ENCODE measurements at regions not wholly inside any gene's neighbourhood (a gene's known extent, or its start where the extent isn't known, plus 50 kb on each side); places are given as distances from the start of the nearest gene placed in this dataset.

DNA sequence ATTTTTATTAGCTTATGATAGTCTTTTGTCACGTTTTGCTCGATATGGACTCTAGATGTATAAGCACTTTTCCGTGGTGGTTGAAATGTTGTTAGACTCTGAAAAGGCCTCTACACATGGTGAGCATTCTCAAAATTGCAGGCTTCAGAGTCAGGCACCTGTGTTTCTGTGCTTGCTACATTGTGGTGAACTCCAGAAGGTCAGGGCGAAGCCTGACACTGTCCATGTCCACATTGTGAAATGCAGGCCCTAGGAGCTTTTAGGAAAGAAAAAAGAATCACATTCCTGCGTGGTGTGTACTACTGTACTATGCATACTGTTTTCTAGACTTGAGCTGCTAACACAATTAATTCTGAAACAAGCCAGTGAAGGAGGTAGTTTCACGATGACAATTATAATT lies 86.3 kb downstream of the HS3ST1 start:
- no peaks in the 10 kb centered on the region for H3K4me1 ChIP-seq (ENCODE audit: control insufficient read depth, insufficient read depth, low read length)
- no peak for TF ChIP-seq SCRT2 (tag by site-specific recombination; IDR thresholded peaks at IDR 0.05)
- TF ChIP-seq ZFP69B (tag by site-specific recombination; IDR thresholded peaks at IDR 0.05): no peak
- TF ChIP-seq, protein P1, sequence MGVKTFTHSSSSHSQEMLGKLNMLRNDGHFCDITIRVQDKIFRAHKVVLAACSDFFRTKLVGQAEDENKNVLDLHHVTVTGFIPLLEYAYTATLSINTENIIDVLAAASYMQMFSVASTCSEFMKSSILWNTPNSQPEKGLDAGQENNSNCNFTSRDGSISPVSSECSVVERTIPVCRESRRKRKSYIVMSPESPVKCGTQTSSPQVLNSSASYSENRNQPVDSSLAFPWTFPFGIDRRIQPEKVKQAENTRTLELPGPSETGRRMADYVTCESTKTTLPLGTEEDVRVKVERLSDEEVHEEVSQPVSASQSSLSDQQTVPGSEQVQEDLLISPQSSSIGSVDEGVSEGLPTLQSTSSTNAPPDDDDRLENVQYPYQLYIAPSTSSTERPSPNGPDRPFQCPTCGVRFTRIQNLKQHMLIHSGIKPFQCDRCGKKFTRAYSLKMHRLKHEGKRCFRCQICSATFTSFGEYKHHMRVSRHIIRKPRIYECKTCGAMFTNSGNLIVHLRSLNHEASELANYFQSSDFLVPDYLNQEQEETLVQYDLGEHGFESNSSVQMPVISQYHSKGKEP (tag by site-specific recombination; IDR thresholded peaks at IDR 0.05): no peak
- TF ChIP-seq, protein P2, sequence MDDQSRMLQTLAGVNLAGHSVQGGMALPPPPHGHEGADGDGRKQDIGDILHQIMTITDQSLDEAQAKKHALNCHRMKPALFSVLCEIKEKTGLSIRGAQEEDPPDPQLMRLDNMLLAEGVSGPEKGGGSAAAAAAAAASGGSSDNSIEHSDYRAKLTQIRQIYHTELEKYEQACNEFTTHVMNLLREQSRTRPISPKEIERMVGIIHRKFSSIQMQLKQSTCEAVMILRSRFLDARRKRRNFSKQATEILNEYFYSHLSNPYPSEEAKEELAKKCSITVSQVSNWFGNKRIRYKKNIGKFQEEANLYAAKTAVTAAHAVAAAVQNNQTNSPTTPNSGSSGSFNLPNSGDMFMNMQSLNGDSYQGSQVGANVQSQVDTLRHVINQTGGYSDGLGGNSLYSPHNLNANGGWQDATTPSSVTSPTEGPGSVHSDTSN (CRISPR knock-in tag; IDR thresholded peaks at IDR 0.05): no peak
- TF ChIP-seq, protein P3, sequence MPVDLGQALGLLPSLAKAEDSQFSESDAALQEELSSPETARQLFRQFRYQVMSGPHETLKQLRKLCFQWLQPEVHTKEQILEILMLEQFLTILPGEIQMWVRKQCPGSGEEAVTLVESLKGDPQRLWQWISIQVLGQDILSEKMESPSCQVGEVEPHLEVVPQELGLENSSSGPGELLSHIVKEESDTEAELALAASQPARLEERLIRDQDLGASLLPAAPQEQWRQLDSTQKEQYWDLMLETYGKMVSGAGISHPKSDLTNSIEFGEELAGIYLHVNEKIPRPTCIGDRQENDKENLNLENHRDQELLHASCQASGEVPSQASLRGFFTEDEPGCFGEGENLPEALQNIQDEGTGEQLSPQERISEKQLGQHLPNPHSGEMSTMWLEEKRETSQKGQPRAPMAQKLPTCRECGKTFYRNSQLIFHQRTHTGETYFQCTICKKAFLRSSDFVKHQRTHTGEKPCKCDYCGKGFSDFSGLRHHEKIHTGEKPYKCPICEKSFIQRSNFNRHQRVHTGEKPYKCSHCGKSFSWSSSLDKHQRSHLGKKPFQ (tag by site-specific recombination; IDR thresholded peaks at IDR 0.05): no peak
- TF ChIP-seq, protein P4, sequence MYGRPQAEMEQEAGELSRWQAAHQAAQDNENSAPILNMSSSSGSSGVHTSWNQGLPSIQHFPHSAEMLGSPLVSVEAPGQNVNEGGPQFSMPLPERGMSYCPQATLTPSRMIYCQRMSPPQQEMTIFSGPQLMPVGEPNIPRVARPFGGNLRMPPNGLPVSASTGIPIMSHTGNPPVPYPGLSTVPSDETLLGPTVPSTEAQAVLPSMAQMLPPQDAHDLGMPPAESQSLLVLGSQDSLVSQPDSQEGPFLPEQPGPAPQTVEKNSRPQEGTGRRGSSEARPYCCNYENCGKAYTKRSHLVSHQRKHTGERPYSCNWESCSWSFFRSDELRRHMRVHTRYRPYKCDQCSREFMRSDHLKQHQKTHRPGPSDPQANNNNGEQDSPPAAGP (tag by site-specific recombination; IDR thresholded peaks at IDR 0.05): no peak
- TF ChIP-seq, protein P5, sequence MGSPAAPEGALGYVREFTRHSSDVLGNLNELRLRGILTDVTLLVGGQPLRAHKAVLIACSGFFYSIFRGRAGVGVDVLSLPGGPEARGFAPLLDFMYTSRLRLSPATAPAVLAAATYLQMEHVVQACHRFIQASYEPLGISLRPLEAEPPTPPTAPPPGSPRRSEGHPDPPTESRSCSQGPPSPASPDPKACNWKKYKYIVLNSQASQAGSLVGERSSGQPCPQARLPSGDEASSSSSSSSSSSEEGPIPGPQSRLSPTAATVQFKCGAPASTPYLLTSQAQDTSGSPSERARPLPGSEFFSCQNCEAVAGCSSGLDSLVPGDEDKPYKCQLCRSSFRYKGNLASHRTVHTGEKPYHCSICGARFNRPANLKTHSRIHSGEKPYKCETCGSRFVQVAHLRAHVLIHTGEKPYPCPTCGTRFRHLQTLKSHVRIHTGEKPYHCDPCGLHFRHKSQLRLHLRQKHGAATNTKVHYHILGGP (tag by site-specific recombination; IDR thresholded peaks at IDR 0.05): no peak
- TF ChIP-seq ZNF274 (IDR thresholded peaks at IDR 0.05; ENCODE audit: low read length): no peak
- TF ChIP-seq ZNF274 (tag by site-specific recombination; IDR thresholded peaks at IDR 0.05; ENCODE audit: borderline replicate concordance): no peak
- TF ChIP-seq, protein P6, sequence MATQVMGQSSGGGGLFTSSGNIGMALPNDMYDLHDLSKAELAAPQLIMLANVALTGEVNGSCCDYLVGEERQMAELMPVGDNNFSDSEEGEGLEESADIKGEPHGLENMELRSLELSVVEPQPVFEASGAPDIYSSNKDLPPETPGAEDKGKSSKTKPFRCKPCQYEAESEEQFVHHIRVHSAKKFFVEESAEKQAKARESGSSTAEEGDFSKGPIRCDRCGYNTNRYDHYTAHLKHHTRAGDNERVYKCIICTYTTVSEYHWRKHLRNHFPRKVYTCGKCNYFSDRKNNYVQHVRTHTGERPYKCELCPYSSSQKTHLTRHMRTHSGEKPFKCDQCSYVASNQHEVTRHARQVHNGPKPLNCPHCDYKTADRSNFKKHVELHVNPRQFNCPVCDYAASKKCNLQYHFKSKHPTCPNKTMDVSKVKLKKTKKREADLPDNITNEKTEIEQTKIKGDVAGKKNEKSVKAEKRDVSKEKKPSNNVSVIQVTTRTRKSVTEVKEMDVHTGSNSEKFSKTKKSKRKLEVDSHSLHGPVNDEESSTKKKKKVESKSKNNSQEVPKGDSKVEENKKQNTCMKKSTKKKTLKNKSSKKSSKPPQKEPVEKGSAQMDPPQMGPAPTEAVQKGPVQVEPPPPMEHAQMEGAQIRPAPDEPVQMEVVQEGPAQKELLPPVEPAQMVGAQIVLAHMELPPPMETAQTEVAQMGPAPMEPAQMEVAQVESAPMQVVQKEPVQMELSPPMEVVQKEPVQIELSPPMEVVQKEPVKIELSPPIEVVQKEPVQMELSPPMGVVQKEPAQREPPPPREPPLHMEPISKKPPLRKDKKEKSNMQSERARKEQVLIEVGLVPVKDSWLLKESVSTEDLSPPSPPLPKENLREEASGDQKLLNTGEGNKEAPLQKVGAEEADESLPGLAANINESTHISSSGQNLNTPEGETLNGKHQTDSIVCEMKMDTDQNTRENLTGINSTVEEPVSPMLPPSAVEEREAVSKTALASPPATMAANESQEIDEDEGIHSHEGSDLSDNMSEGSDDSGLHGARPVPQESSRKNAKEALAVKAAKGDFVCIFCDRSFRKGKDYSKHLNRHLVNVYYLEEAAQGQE (tag by site-specific recombination; IDR thresholded peaks at IDR 0.05): no peak
- TF ChIP-seq, protein P7, sequence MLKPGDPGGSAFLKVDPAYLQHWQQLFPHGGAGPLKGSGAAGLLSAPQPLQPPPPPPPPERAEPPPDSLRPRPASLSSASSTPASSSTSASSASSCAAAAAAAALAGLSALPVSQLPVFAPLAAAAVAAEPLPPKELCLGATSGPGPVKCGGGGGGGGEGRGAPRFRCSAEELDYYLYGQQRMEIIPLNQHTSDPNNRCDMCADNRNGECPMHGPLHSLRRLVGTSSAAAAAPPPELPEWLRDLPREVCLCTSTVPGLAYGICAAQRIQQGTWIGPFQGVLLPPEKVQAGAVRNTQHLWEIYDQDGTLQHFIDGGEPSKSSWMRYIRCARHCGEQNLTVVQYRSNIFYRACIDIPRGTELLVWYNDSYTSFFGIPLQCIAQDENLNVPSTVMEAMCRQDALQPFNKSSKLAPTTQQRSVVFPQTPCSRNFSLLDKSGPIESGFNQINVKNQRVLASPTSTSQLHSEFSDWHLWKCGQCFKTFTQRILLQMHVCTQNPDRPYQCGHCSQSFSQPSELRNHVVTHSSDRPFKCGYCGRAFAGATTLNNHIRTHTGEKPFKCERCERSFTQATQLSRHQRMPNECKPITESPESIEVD (tag by site-specific recombination; IDR thresholded peaks at IDR 0.05): no peak
- no peak for TF ChIP-seq ZNF610 (tag by site-specific recombination; IDR thresholded peaks at IDR 0.05; ENCODE audit: borderline replicate concordance)
- TF ChIP-seq ZNF501 (tag by site-specific recombination; IDR thresholded peaks at IDR 0.05): no peak
- no peak for TF ChIP-seq ZNF169 (tag by site-specific recombination; IDR thresholded peaks at IDR 0.05)
- POLR2A ChIA-PET: no interaction called here
- H3K36me3 ChIP-seq (ENCODE audit: control insufficient read depth in 2 of 2, insufficient read depth in 1 of 2, low read length in 2 of 2): no peaks in the 10 kb centered on the region
- no peak overlapping the region for H3K4me3 ChIP-seq (ENCODE audit: low read depth, low read length)
- CTCF ChIA-PET: no interaction called here
- no peak overlapping the region for H3K27ac ChIP-seq (ENCODE audit: extremely low read depth, low read depth, low read length)
- H3K9me3 ChIP-seq (ENCODE audit: control insufficient read depth, insufficient read depth, low read depth, low read length): no peaks in the 10 kb centered on the region
